ENCODE measurements at regions not wholly inside any gene's neighbourhood (a gene's known extent, or its start where the extent isn't known, plus 50 kb on each side); places are given as distances from the start of the nearest gene placed in this dataset.

DNA sequence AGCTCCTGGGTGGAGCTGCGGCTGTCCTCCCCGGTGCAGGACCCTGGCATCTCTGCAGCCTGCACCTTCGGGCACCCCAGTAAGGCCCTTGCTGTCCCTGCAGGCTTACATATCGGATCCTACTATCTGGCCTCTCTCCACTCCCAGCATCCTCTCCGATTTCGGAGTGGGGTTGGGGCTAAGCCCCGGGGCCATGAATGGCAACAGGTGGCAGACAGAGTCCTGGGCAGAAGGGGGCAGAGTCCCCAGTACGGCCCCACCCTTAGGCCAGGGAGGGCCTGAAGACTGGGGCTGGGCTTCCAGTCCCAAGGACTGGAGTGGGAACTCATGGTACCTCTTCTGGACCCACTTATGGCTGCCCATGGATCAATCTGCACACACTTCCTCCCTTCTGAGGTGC lies 180.4 kb upstream of the MC4R start (continued):
- TF ChIP-seq POU5F1 (IDR thresholded peaks at IDR 0.05; ENCODE audit: low read depth, low read length) (no peak), JUND (IDR thresholded peaks at IDR 0.05; ENCODE audit: low read length) (no peak), EGR1 (IDR thresholded peaks at IDR 0.05; ENCODE audit: borderline replicate concordance, low read depth, low read length) (no peak), BCL11A (IDR thresholded peaks at IDR 0.05; ENCODE audit: low read depth in 2 of 2, low read length in 2 of 2) (no peak)

All from H1 (cell line).